ENCODE measurements at regions not wholly inside any gene's neighbourhood (a gene's known extent, or its start where the extent isn't known, plus 50 kb on each side); places are given as distances from the start of the nearest gene placed in this dataset.

DNA sequence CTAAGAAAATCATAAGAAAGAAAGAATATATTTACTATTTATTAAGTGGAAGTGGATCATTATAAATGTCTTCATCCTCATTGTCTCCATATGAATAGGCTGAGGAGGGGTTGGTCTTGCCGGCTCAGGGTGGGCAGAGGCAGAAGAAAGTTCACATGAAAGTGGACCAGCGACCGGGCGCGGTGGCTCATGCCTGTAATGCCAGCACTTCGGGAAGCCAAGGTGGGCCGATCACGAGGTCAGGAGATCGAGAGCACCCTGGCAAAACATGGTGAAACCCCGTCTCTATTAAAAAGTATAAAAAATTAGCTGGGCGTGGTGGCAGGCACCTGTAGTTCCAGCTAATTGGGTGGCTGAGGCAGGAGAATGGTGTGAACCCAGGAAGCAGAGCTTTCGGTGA lies 1145.4 kb downstream of the STIM2 start:
- 85 to 95% (median 93%) methylated on average over 12 of the region's 12 CpGs for WGBS, 4 donors
- H3K27me3 ChIP-seq = no peaks in the 10 kb centered on the region

DNA sequence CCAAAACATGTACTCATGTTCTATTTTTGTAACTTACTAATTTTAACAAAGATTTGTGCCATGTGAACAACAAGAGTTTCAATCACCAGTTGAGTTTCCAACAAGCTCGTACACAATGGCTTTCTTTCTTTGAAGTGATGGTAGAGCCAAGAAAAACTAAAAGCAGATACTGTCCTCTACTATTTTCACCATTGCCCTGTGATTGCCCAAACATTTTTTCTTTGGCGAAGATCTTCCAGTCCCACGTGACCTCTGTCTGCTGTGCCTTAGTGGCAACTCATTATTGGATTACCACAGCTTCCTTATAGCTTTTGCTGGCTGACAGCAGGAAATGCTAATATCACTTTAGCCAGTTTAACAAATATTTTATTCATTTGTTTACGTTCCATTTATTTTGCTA lies 1147.1 kb downstream of the STIM2 start:
- H3K36me3 ChIP-seq = no peaks in the 10 kb centered on the region
- peaks cover 0 to 2% (median 0%) of the 10 kb centered on the region in 12 donors for H3K9me3 ChIP-seq
- DNase-seq (no peak), ATAC-seq (no peak)
- H3K27ac ChIP-seq = no peak overlapping the region
- H3K4me3 ChIP-seq = no peak overlapping the region
- intact Hi-C loops (cut with DNase I) = no loop called here
- no peaks in the 10 kb centered on the region for H3K27me3 ChIP-seq
- 59 to 72% (median 62%) methylated on average over 4 of the region's 4 CpGs for WGBS, 4 donors
- no peak for TF ChIP-seq POLR2A (IDR thresholded peaks at IDR 0.05)
- TF ChIP-seq, protein P1, sequence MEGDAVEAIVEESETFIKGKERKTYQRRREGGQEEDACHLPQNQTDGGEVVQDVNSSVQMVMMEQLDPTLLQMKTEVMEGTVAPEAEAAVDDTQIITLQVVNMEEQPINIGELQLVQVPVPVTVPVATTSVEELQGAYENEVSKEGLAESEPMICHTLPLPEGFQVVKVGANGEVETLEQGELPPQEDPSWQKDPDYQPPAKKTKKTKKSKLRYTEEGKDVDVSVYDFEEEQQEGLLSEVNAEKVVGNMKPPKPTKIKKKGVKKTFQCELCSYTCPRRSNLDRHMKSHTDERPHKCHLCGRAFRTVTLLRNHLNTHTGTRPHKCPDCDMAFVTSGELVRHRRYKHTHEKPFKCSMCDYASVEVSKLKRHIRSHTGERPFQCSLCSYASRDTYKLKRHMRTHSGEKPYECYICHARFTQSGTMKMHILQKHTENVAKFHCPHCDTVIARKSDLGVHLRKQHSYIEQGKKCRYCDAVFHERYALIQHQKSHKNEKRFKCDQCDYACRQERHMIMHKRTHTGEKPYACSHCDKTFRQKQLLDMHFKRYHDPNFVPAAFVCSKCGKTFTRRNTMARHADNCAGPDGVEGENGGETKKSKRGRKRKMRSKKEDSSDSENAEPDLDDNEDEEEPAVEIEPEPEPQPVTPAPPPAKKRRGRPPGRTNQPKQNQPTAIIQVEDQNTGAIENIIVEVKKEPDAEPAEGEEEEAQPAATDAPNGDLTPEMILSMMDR (IDR thresholded peaks at IDR 0.05) = no peak
- H3K4me1 ChIP-seq = no peaks in the 10 kb centered on the region

More for the DNA sequence above, 1145.4 kb downstream of the STIM2 start:
- Histone ChIP-seq H3K36me3 (no peaks in the 10 kb centered on the region), H3K4me1 (no peaks in the 10 kb centered on the region), H3K9me3 (no peaks in the 10 kb centered on the region), H3K27ac (no peak overlapping the region), H3K4me3 (no peak overlapping the region)
- DNase-seq (peak in 1 of 5 donors; percentile 28), ATAC-seq (no peak)
- no peak for TF ChIP-seq POLR2A (IDR thresholded peaks at IDR 0.05)
- TF ChIP-seq, protein P1 (IDR thresholded peaks at IDR 0.05) = no peak
- intact Hi-C loops (cut with DNase I) = no loop called here

DNA sequence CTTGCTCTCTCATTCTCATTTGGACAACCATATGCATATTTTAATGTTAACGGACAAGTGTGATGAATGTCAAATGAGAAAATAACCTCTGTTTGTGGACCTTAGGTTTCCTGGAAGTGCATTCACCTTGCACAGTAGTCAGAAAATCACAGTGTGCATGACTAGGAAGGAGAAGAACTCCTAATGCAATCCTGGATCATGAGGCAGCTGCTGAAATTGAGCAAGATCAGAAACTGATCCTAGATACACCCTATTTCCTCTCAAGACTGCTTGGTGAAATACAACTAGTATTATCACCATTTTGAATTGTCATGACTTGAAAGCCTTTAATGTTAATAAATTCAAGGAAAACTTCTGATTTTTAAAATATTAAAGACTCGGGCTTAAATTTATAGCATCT lies 1148.9 kb downstream of the STIM2 start:
- H3K4me1 ChIP-seq = no peaks in the 10 kb centered on the region
- no peak for ATAC-seq
- no peaks in the 10 kb centered on the region for H3K36me3 ChIP-seq
- no peak for DNase-seq
- 72 to 86% (median 84%) methylated on average over 2 of the region's 2 CpGs for WGBS, 4 donors
- no peak for TF ChIP-seq POLR2A (IDR thresholded peaks at IDR 0.05)
- TF ChIP-seq, protein P1 (IDR thresholded peaks at IDR 0.05) = no peak
- intact Hi-C loops (cut with DNase I) = no loop called here
- H3K27me3 ChIP-seq = no peaks in the 10 kb centered on the region
- H3K9me3 ChIP-seq = peaks cover 0 to 9% (median 0%) of the 10 kb centered on the region in 12 donors
- H3K27ac ChIP-seq = no peak overlapping the region
- H3K4me3 ChIP-seq = no peak overlapping the region

DNA sequence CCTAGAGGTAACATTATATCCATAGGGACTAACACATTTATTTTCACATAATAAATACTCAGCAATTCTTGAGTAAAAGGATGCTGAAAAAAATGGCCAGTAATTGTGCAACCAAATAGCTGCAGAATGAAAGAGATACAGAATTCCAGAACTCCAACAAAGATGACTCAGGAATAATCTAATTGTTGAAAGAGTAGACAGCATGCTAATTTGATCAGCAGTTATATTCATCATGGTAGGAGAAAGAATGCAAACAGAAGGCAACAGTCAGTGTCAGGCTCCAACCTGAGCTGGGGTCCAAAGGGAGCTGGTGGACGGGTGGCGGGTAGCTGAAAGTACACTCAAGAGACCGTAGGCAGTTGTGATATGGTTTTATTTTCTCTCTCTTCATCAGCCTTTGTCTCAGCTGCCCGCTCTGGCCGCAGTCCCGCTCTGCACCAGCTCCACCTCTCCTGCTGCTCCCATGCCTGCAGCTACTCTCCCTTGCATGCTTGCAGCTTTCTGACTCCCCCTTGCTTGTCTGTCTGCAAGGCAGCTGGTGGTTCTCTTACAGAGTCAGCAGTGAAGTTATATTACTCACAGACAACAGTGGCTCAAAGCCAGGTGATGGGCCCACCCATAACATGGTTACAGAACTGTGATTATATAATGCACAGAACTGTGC lies 1150.1 kb downstream of the STIM2 start:
- H3K4me1 ChIP-seq = no peaks in the 10 kb centered on the region
- no peak for DNase-seq
- 82 to 92% (median 89%) methylated on average over 6 of the region's 6 CpGs for WGBS, 4 donors

More for the DNA sequence above, 1150.1 kb downstream of the STIM2 start:
- ATAC-seq = no peak
- Histone ChIP-seq H3K27me3 (no peaks in the 10 kb centered on the region), H3K9me3 (peaks cover 0 to 9% (median 0%) of the 10 kb centered on the region in 12 donors), H3K36me3 (no peaks in the 10 kb centered on the region), H3K27ac (no peak overlapping the region), H3K4me3 (no peak overlapping the region)
- TF ChIP-seq, protein P1 (IDR thresholded peaks at IDR 0.05) = no peak
- TF ChIP-seq POLR2A (IDR thresholded peaks at IDR 0.05) = no peak
- intact Hi-C loops (cut with DNase I) = no loop called here

Data from heart left ventricle (tissue), 16 donors.